ENCODE measurements at regions not wholly inside any gene's neighbourhood (a gene's known extent, or its start where the extent isn't known, plus 50 kb on each side); places are given as distances from the start of the nearest gene placed in this dataset.

- no peak for DNase-seq (ENCODE audit: low read depth)
These were observed 271.5 kb upstream of the COL8A1 start for GRCh38 chr3:99366663-99367429.

- no peak for DNase-seq (ENCODE audit: low read depth)
These were observed 272.4 kb upstream of the COL8A1 start for GRCh38 chr3:99365979-99366378.

- no peak for DNase-seq (ENCODE audit: low read depth)
These were observed 273.0 kb upstream of the COL8A1 start for GRCh38 chr3:99365396-99365795.

- DNase-seq (ENCODE audit: low read depth) = no peak
These were observed 281.3 kb upstream of the COL8A1 start for GRCh38 chr3:99357131-99357530.

GRCh38 chr3:99356696-99357095 is 281.7 kb upstream of the COL8A1 start:
- no peak for DNase-seq (ENCODE audit: low read depth)

GRCh38 chr3:99355465-99355864 is 282.9 kb upstream of the COL8A1 start:
- no peak for DNase-seq (ENCODE audit: low read depth)

GRCh38 chr3:99352811-99353210 is 285.6 kb upstream of the COL8A1 start:
- DNase-seq (ENCODE audit: low read depth) = no peak

GRCh38 chr3:99351122-99351521 is 287.3 kb upstream of the COL8A1 start:
- no peak for DNase-seq (ENCODE audit: low read depth)

GRCh38 chr3:99348451-99348850 is 289.9 kb upstream of the COL8A1 start:
- no peak for DNase-seq (ENCODE audit: low read depth)

GRCh38 chr3:99344216-99344615 is 294.2 kb upstream of the COL8A1 start:
- DNase-seq (ENCODE audit: low read depth) = no peak

- DNase-seq (ENCODE audit: low read depth) = no peak
These were observed 296.0 kb upstream of the COL8A1 start for GRCh38 chr3:99342383-99342782.

- no peak for DNase-seq (ENCODE audit: low read depth)
These were observed 299.2 kb upstream of the COL8A1 start for GRCh38 chr3:99339222-99339621.

GRCh38 chr3:99332718-99333117 is 305.7 kb upstream of the COL8A1 start:
- no peak for DNase-seq (ENCODE audit: low read depth)

GRCh38 chr3:99332276-99332675 is 306.1 kb upstream of the COL8A1 start:
- no peak for DNase-seq (ENCODE audit: low read depth)

- no peak for DNase-seq (ENCODE audit: low read depth)
These were observed 307.4 kb upstream of the COL8A1 start for GRCh38 chr3:99330924-99331532.

GRCh38 chr3:99330281-99330680 is 308.1 kb upstream of the COL8A1 start:
- no peak for DNase-seq (ENCODE audit: low read depth)

- DNase-seq (ENCODE audit: low read depth) = no peak
These were observed 313.0 kb upstream of the COL8A1 start for GRCh38 chr3:99325402-99325801.

GRCh38 chr3:99324636-99325203 is 313.7 kb upstream of the COL8A1 start:
- no peak for DNase-seq (ENCODE audit: low read depth)

GRCh38 chr3:99323940-99324339 is 314.5 kb upstream of the COL8A1 start:
- no peak for DNase-seq (ENCODE audit: low read depth)

- no peak for DNase-seq (ENCODE audit: low read depth)
These were observed 315.8 kb upstream of the COL8A1 start for GRCh38 chr3:99322551-99322950.

GRCh38 chr3:99321261-99321660 is 317.1 kb upstream of the COL8A1 start:
- no peak for DNase-seq (ENCODE audit: low read depth)

- DNase-seq (ENCODE audit: low read depth) = peak; percentile 72
These were observed 318.4 kb upstream of the COL8A1 start for GRCh38 chr3:99319961-99320360.

- DNase-seq (ENCODE audit: low read depth) = no peak
These were observed 318.9 kb upstream of the COL8A1 start for GRCh38 chr3:99319450-99319849.

- DNase-seq (ENCODE audit: low read depth) = no peak
These were observed 321.2 kb upstream of the COL8A1 start for GRCh38 chr3:99317201-99317600.

Data from HS-5 (cell line).